ENCODE measurements at regions not wholly inside any gene's neighbourhood (a gene's known extent, or its start where the extent isn't known, plus 50 kb on each side); places are given as distances from the start of the nearest gene placed in this dataset.

- Histone ChIP-seq H3K23me2 (ENCODE audit: low read depth, low read length) (peaks cover 5% of the 10 kb centered on the region; the same call in 1 of the 2 replicates), H3K79me1 (ENCODE audit: low read depth, low read length) (no peaks in the 10 kb centered on the region), H2BK15ac (ENCODE audit: low read length) (no peak overlapping the region), H3K56ac (replicated peaks; ENCODE audit: insufficient read length, low read depth, low read length) (no peak overlapping the region), H3K36me3 (ENCODE audit: control insufficient read depth in 2 of 4, insufficient read depth in 4 of 4, low read length in 3 of 4) (no peaks in the 10 kb centered on the region), H4K8ac (ENCODE audit: extremely low read depth, insufficient read depth, low read length) (no peak overlapping the region), H3K4ac (replicated peaks; ENCODE audit: insufficient read length, low read depth, low read length) (no peak overlapping the region), H2BK5ac (ENCODE audit: low read depth, low read length) (no peak overlapping the region), H3K23ac (ENCODE audit: insufficient read length) (no peak overlapping the region), H3K27ac (ENCODE audit: low read depth, low read length) (no peak overlapping the region), H3K14ac (ENCODE audit: insufficient read length) (no peak overlapping the region), H4K20me1 (replicated peaks in 1 of 2; ENCODE audit: control insufficient read depth in 1 of 2, insufficient read depth in 2 of 2, low read length in 2 of 2) (peaks cover 1 to 4% of the 10 kb centered on the region in 2 experiments), H3K79me2 (ENCODE audit: control insufficient read depth in 1 of 2, insufficient read depth in 2 of 2, low read length in 2 of 2) (no peaks in the 10 kb centered on the region), H2AK5ac (ENCODE audit: low read depth, low read length) (no peak overlapping the region), H3K18ac (ENCODE audit: extremely low read depth, low read length) (no peak overlapping the region), H3K9ac (replicated peaks in 1 of 4; ENCODE audit: extremely low read depth in 1 of 4, low read depth in 3 of 4, low read length in 3 of 4) (no peak overlapping the region), H3K4me3 (ENCODE audit: extremely low read depth in 1 of 4, insufficient read depth in 2 of 4, low read depth in 3 of 4, low read length in 4 of 4) (no peak overlapping the region), H2AFZ (ENCODE audit: low read length) (no peak overlapping the region; the same call in 1 of the 2 replicates), H2BK12ac (ENCODE audit: low read depth, low read length) (no peak overlapping the region), H3K4me2 (ENCODE audit: insufficient read depth in 1 of 2, low read depth in 2 of 2, low read length in 2 of 2) (no peak overlapping the region), H3K9me3 (ENCODE audit: insufficient read depth in 2 of 2, low read depth in 1 of 2, low read length in 1 of 2) (no peaks in the 10 kb centered on the region), H2BK120ac (replicated peaks; ENCODE audit: low read depth, low read length) (no peak overlapping the region), H3K4me1 (replicated peaks in 1 of 4; ENCODE audit: control insufficient read depth in 3 of 4, insufficient read depth in 4 of 4, low read length in 3 of 4) (no peaks in the 10 kb centered on the region; a peak in 3 of 7 replicates), H4K5ac (ENCODE audit: insufficient read length, low read depth, low read length) (no peak overlapping the region), H4K91ac (replicated peaks; ENCODE audit: insufficient read length, low read length) (no peak overlapping the region), H3K27me3 (replicated peaks in 1 of 4; ENCODE audit: control insufficient read depth in 3 of 4, extremely low read depth in 1 of 4, insufficient read depth in 3 of 4, low read length in 3 of 4) (no peaks in the 10 kb centered on the region; a peak in 2 of 7 replicates), H2BK20ac (ENCODE audit: low read length) (no peak overlapping the region)
- no peak for TF ChIP-seq PHF8 (conservative IDR thresholded peaks at IDR 0.05; ENCODE audit: low read depth, low read length)
- TF ChIP-seq SIRT6 (IDR thresholded peaks at IDR 0.05; ENCODE audit: low read length): no peak
- TF ChIP-seq SIN3A (conservative IDR thresholded peaks at IDR 0.05 in 1 of 2, IDR thresholded peaks at IDR 0.05 in 1 of 2; ENCODE audit: low read depth in 1 of 2, low read length in 2 of 2): no peak
- TF ChIP-seq CBX8 (IDR thresholded peaks at IDR 0.05; ENCODE audit: borderline replicate concordance, low read depth, low read length): no peak
- CTCF ChIA-PET (ENCODE audit: partially characterized antibody): no interaction called here
- DNase-seq (ENCODE audit: low read depth in 1 of 2, low spot score in 2 of 2) (no peak), FAIRE-seq (no peak)
- 96% methylated on average over 2 of the region's 2 CpGs; no CpG with 5 or more reads in 1 of the 2 experiments for WGBS, 2 experiments (ENCODE audit: extremely low coverage in 1 of 2, insufficient coverage in 1 of 2, insufficient read length in 1 of 2, insufficient replicate concordance in 2 of 2, low coverage in 1 of 2, low lambda C conversion rate in 2 of 2, missing lambda C conversion rate in 1 of 2)
- POLR2A ChIA-PET (ENCODE audit: partially characterized antibody): no interaction called here
These were observed 99.7 kb upstream of the OTOS start for GRCh38 chr2:240240017-240240734.

All from H1 (cell line).